Endothelial cell of umbilical vein (primary cell): ENCODE measurements at regions not wholly inside any gene's neighbourhood (a gene's known extent, or its start where the extent isn't known, plus 50 kb on each side); places are given as distances from the start of the nearest gene placed in this dataset.

ENCODE experiments used
- BruUV-seq: library from RNA; stranded (reverse); fragments of 400-500 nt; replicated peaks from 2 replicates; lab custom pipeline; 2021; lab: Mats Ljungman, UMichigan
- CTCF ChIA-PET: fragments of 300-600, 350-600 bp; sonication (Branson Sonifier 250); formaldehyde crosslinking; loops from one replicate; lab custom pipeline; 2021; ENCODE audit warnings: antibody characterized with exemption, inconsistent platforms; lab: Charles Lee
- POLR2A ChIA-PET: fragments of 300-600, 350-600 bp; sonication (Branson Sonifier 250); formaldehyde crosslinking; loops from one replicate; lab custom pipeline; 2021; ENCODE audit warnings: antibody characterized with exemption, inconsistent platforms; lab: Charles Lee
- DNase-seq: peaks from one replicate; pipeline ENCODE4 v3.0.0-alpha.2; 2011; ENCODE audit warnings: low read depth, low spot score
- FAIRE-seq: peaks from 2 replicates; lab custom pipeline; 2011; peaks lifted over from hg19 to GRCh38; lab: Jason Lieb, UNC
- H2AFZ ChIP-seq: 2 replicates; pipeline ENCODE4 v1.6.0; 2012; ENCODE audit warnings: low read depth, low read length, control low read depth, inconsistent platforms
- H3K27ac ChIP-seq: 2 replicates; pipeline ENCODE4 v1.5.1; 2011; ENCODE audit warnings: low read depth, mild to moderate bottlenecking, control low read depth, low read length, moderate library complexity; ENCODE audit not compliant: insufficient read depth
- H3K27me3 ChIP-seq, 2 experiments: 2 replicates each; pipeline versions ENCODE4 v1.6.0 to v1.6.1; 2011; ENCODE audit warnings: low read length in 2 of 2, mixed read lengths in 1 of 2; ENCODE audit not compliant: control insufficient read depth in 2 of 2, insufficient read depth in 2 of 2
- H3K36me3 ChIP-seq, 2 experiments: 2 replicates in 1 of 2; 3 replicates in 1 of 2; pipeline ENCODE4 v1.5.1; 2011; ENCODE audit warnings: low read length in 2 of 2, mild to moderate bottlenecking in 1 of 2, moderate library complexity in 1 of 2; ENCODE audit not compliant: control insufficient read depth in 2 of 2, insufficient read depth in 2 of 2; ENCODE audit errors: extremely low read depth in 1 of 2
- H3K4me1 ChIP-seq: 3 replicates; pipeline ENCODE4 v1.5.1; 2011; ENCODE audit warnings: mild to moderate bottlenecking, low read length; ENCODE audit not compliant: control insufficient read depth, insufficient read depth; ENCODE audit errors: extremely low read depth
- H3K4me2 ChIP-seq: 2 replicates; pipeline ENCODE4 v1.6.1; 2011; ENCODE audit warnings: low read length, control low read depth, mixed read lengths; ENCODE audit not compliant: insufficient read depth
- H3K4me3 ChIP-seq, 3 experiments: fragments of 200-600 bp in 1 of 3; sonication (generic), shearing (Covaris generic) in 1 of 3; replicated peaks in 1 of 3; 2 replicates each; pipeline ENCODE4 v1.5.1; 2011 to 2016; ENCODE audit warnings: control low read depth in 3 of 3, low read length in 3 of 3, mild to moderate bottlenecking in 2 of 3, inconsistent platforms in 1 of 3, low read depth in 1 of 3, moderate library complexity in 1 of 3; ENCODE audit not compliant: insufficient read depth in 1 of 3
- H3K79me2 ChIP-seq: 2 replicates; pipeline ENCODE4 v1.6.0; 2012; ENCODE audit warnings: low read length, inconsistent platforms; ENCODE audit not compliant: control insufficient read depth, insufficient read depth
- H3K9ac ChIP-seq: replicated peaks from 2 replicates; pipeline ENCODE3; 2011; ENCODE audit warnings: low read length, control low read depth; ENCODE audit not compliant: insufficient read depth; ENCODE audit errors: extremely low read depth
- H3K9me1 ChIP-seq: replicated peaks from 3 replicates; pipeline ENCODE4 v1.6.0; 2011; ENCODE audit warnings: mild to moderate bottlenecking, low read length; ENCODE audit not compliant: control insufficient read depth, insufficient read depth; ENCODE audit errors: extremely low read depth
- H3K9me3 ChIP-seq: replicated peaks from 2 replicates; pipeline ENCODE4 v1.5.1; 2012; ENCODE audit warnings: low read length, inconsistent platforms; ENCODE audit not compliant: control insufficient read depth, insufficient read depth
- H4K20me1 ChIP-seq: replicated peaks from 2 replicates; pipeline ENCODE3; 2011; ENCODE audit warnings: mild to moderate bottlenecking, low read length; ENCODE audit not compliant: control insufficient read depth, insufficient read depth; ENCODE audit errors: extremely low read depth
- EZH2 ChIP-seq: IDR thresholded peaks from 2 replicates; pipeline ENCODE4 v1.6.1; 2012; ENCODE audit warnings: borderline replicate concordance, low read depth, mild to moderate bottlenecking, moderate library complexity, low read length, inconsistent platforms; ENCODE audit not compliant: severe bottlenecking
- GATA2 ChIP-seq: IDR thresholded peaks from 2 replicates; pipeline ENCODE4 v1.7.0; 2011; ENCODE audit warnings: low read depth, mild to moderate bottlenecking, moderate library complexity, mixed read lengths, low read length; ENCODE audit not compliant: insufficient read length, insufficient read depth
- MYC ChIP-seq: IDR thresholded peaks from one replicate; pipeline ENCODE4 v1.6.1; 2011; ENCODE audit warnings: mild to moderate bottlenecking, low read depth, low read length
- POLR2A ChIP-seq: IDR thresholded peaks from 2 replicates; pipeline ENCODE4 v1.6.1; 2012; ENCODE audit warnings: low read depth, mild to moderate bottlenecking, control low read depth, low read length
- POLR2AphosphoS5 ChIP-seq: IDR thresholded peaks from 2 replicates; pipeline ENCODE4 v1.6.1; 2012; ENCODE audit warnings: low read depth, mild to moderate bottlenecking, control low read depth, low read length, moderate library complexity; ENCODE audit not compliant: insufficient read depth
- dilution Hi-C: fragments of 300-500 bp; cut with MboI; formaldehyde crosslinking; loops from one replicate; pipeline ENCODE4 v1.15.0; 2019; ENCODE audit warnings: low sequenced_read_pairs; ENCODE audit not compliant: extremely low pct_ligation_motif_present
- intact Hi-C: fragments of 100-400 bp; cut with micrococcal nuclease; formaldehyde crosslinking; loops from one replicate; pipeline ENCODE4 v1.10.0; 2022
- TF ChIP-seq, protein P1 (sequence below): IDR thresholded peaks from 2 replicates; pipeline ENCODE4 v1.6.1; 2011; ENCODE audit not compliant: insufficient read depth, insufficient read length
- TF ChIP-seq, protein P2 (sequence below), 2 donors: IDR thresholded peaks; 1 replicate in 1 of 2; 2 replicates in 1 of 2; pipeline ENCODE4 v1.5.1; 2011; ENCODE audit warnings: low read length in 2 of 2, mild to moderate bottlenecking in 2 of 2, moderate library complexity in 2 of 2, control low read depth in 1 of 2, inconsistent platforms in 1 of 2, low read depth in 1 of 2; ENCODE audit not compliant: insufficient read depth in 1 of 2; ENCODE audit errors: extremely low read depth in 1 of 2

DNA sequence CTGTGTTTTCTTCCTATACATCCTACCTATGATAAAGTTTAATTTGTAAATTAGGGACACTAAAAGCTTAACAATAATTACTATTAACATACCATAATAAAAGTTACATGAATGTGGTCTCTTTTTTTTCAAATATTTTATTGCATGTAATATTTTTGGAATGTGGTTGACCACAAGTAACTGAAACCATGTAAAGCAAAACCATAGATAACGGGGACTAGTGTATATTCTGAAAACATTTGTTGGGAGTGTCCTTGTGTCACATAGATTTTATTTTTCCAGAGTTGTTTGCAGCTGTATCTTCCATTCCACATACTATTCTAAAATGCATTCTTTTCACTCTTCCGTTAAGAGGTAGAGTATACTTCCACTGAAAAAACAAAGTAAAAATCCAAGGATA is 200.4 kb downstream of the KIF18A start:
- TF ChIP-seq, protein P1, sequence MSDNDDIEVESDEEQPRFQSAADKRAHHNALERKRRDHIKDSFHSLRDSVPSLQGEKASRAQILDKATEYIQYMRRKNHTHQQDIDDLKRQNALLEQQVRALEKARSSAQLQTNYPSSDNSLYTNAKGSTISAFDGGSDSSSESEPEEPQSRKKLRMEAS, result no peak
- no peak for TF ChIP-seq GATA2
- TF ChIP-seq POLR2AphosphoS5, result no peak
- no peak for TF ChIP-seq POLR2A
- no peak for TF ChIP-seq MYC
- TF ChIP-seq EZH2, result no peak
- TF ChIP-seq, protein P2, sequence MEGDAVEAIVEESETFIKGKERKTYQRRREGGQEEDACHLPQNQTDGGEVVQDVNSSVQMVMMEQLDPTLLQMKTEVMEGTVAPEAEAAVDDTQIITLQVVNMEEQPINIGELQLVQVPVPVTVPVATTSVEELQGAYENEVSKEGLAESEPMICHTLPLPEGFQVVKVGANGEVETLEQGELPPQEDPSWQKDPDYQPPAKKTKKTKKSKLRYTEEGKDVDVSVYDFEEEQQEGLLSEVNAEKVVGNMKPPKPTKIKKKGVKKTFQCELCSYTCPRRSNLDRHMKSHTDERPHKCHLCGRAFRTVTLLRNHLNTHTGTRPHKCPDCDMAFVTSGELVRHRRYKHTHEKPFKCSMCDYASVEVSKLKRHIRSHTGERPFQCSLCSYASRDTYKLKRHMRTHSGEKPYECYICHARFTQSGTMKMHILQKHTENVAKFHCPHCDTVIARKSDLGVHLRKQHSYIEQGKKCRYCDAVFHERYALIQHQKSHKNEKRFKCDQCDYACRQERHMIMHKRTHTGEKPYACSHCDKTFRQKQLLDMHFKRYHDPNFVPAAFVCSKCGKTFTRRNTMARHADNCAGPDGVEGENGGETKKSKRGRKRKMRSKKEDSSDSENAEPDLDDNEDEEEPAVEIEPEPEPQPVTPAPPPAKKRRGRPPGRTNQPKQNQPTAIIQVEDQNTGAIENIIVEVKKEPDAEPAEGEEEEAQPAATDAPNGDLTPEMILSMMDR (IDR thresholded peaks at IDR 0.05; ENCODE audit: extremely low read depth in 1 of 2, insufficient read depth in 1 of 2, low read depth in 1 of 2, low read length in 2 of 2), result no peak
- no peaks in the 10 kb centered on the region for H4K20me1 ChIP-seq
- ChIA-PET CTCF (no interaction called here), POLR2A (no interaction called here)
- H3K4me2 ChIP-seq, result no peak overlapping the region
- no peak overlapping the region for H3K9ac ChIP-seq
- H2AFZ ChIP-seq, result no peak overlapping the region
- H3K4me1 ChIP-seq, result peaks cover 10% of the 10 kb centered on the region
- no peak overlapping the region for H3K4me3 ChIP-seq
- H3K79me2 ChIP-seq, result no peaks in the 10 kb centered on the region
- no peaks in the 10 kb centered on the region for H3K36me3 ChIP-seq
- H3K27me3 ChIP-seq, result no peaks in the 10 kb centered on the region
- intact Hi-C loops (no loop called here), dilution Hi-C loops (no loop called here)
- FAIRE-seq, result no peak
- H3K9me1 ChIP-seq, result no peaks in the 10 kb centered on the region
- H3K9me3 ChIP-seq, result no peaks in the 10 kb centered on the region
- no peak overlapping the region for H3K27ac ChIP-seq
- BruUV-seq, result no TSS peak
- DNase-seq, result no peak
